Stromal cell of bone marrow (primary cell): ENCODE measurements at regions not wholly inside any gene's neighbourhood (a gene's known extent, or its start where the extent isn't known, plus 50 kb on each side); places are given as distances from the start of the nearest gene placed in this dataset.
"Not testable (repeated sequence)": the region's sequence is repeated elsewhere in the genome, so short reads cannot be mapped to it uniquely, and the experiment has no call there.

ENCODE experiments used
- DNase-seq: peaks from one replicate; pipeline ENCODE4 v3.0.0-alpha.2; 2012; ENCODE audit warnings: low read depth

GRCh38 chr3:101950510-101950909, 101.2 kb downstream of the NFKBIZ start:
- DNase-seq: peak; percentile 96

- DNase-seq: no peak
Measured at GRCh38 chr3:101950985-101951733, 101.8 kb downstream of the NFKBIZ start.

- DNase-seq: no peak
Measured at GRCh38 chr3:101954361-101954760, 105.0 kb downstream of the NFKBIZ start.

- no peak for DNase-seq
Measured at GRCh38 chr3:101954936-101955335, 105.6 kb downstream of the NFKBIZ start.

- DNase-seq: no peak
Measured at GRCh38 chr3:101962055-101962454, 112.7 kb downstream of the NFKBIZ start.

GRCh38 chr3:101963902-101964362, 114.6 kb downstream of the NFKBIZ start:
- peak; percentile 78 for DNase-seq

- DNase-seq: no peak
Measured at GRCh38 chr3:101964861-101965260, 115.5 kb downstream of the NFKBIZ start.

GRCh38 chr3:101966226-101966625, 116.9 kb downstream of the NFKBIZ start:
- no peak for DNase-seq

- DNase-seq: no peak
Measured at GRCh38 chr3:101970212-101970611, 120.9 kb downstream of the NFKBIZ start.

GRCh38 chr3:101970905-101971304, 121.6 kb downstream of the NFKBIZ start:
- DNase-seq: no peak

- DNase-seq: no peak
Measured at GRCh38 chr3:101972430-101973162, 123.3 kb downstream of the NFKBIZ start.

- no peak for DNase-seq
Measured at GRCh38 chr3:101973163-101973505, 123.8 kb downstream of the NFKBIZ start.

GRCh38 chr3:101975415-101975814, 126.1 kb downstream of the NFKBIZ start:
- DNase-seq: not testable (repeated sequence)

- no peak for DNase-seq
Measured at GRCh38 chr3:101976473-101976872, 127.2 kb downstream of the NFKBIZ start.

- DNase-seq: no peak
Measured at GRCh38 chr3:101978348-101978747, 129.0 kb downstream of the NFKBIZ start.

GRCh38 chr3:101979033-101979432, 129.7 kb downstream of the NFKBIZ start:
- DNase-seq: no peak

GRCh38 chr3:101984356-101984755, 135.0 kb downstream of the NFKBIZ start:
- no peak for DNase-seq

- DNase-seq: no peak
Measured at GRCh38 chr3:101988596-101988995, 139.3 kb downstream of the NFKBIZ start.

- no peak for DNase-seq
Measured at GRCh38 chr3:101989578-101990200, 140.4 kb downstream of the NFKBIZ start.

GRCh38 chr3:101992863-101993262, 143.5 kb downstream of the NFKBIZ start:
- no peak for DNase-seq

GRCh38 chr3:101994386-101994785, 145.1 kb downstream of the NFKBIZ start:
- no peak for DNase-seq

- no peak for DNase-seq
Measured at GRCh38 chr3:101995371-101996046, 146.2 kb downstream of the NFKBIZ start.
